ENCODE measurements at regions not wholly inside any gene's neighbourhood (a gene's known extent, or its start where the extent isn't known, plus 50 kb on each side); places are given as distances from the start of the nearest gene placed in this dataset.

DNA sequence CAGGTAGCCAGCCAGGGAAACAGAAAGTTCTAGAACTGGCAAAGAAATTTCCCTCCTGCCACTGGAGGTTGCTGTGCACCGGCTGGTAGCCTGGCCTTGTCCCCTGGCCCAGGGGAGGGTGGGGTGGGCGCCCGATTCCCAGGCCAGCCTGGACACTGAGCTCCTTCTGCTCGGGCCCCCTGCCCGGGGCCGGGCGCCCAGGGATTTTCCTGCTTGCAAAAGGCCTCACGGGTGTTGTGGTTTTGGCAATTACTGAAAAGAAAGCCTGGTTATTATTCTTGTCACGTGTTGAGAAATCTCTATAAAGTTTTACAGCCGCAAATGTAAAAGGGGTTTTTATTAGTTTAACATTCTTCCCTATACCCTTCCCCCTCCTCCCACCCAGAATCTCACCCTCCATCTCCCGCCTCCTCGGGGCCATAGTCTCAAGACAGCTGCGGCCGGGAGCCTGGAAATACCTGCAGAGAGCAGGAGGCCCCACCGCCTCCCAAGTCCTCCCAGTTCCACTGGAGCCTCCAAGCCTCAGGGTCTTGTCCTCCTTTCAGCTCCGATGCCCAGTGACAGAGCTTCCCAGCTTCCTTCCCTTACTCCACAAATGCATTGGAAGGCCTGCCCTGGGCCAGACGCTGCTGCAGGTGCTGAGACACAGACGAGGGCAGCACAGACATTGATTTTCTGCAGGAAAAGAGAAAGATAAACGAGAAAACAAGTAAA, 1515.6 kb downstream of the TBC1D22A start:
- WGBS, 2 donors (ENCODE audit: extremely low coverage in 2 of 2, insufficient read length in 2 of 2, insufficient replicate concordance in 1 of 2), result no CpG with 5 or more reads among the region's 19 CpGs
- no peak overlapping the region for H3K4me3 ChIP-seq (ENCODE audit: low read length in 2 of 2)
- no peak overlapping the region for H3K27ac ChIP-seq (replicated peaks; ENCODE audit: low read length)
- no peak overlapping the region for H2AK5ac ChIP-seq (ENCODE audit: low read depth, low read length)
- H4K91ac ChIP-seq (ENCODE audit: low read depth, low read length, poor library complexity), result no peak overlapping the region
- H4K8ac ChIP-seq (ENCODE audit: low read depth, low read length), result no peak overlapping the region
- H3K9ac ChIP-seq (ENCODE audit: low read depth, low read length, poor library complexity), result no peak overlapping the region
- H3K27me3 ChIP-seq (ENCODE audit: control insufficient read depth in 3 of 3, insufficient read depth in 3 of 3, low read depth in 1 of 3, low read length in 3 of 3), result no peaks in the 10 kb centered on the region
- peaks cover 0 to 8% of the 10 kb centered on the region in 2 donors for H3K4me1 ChIP-seq (ENCODE audit: control insufficient read depth in 2 of 2, insufficient read depth in 1 of 2, low read depth in 1 of 2, low read length in 2 of 2)
- H3K14ac ChIP-seq (ENCODE audit: low read length), result no peak overlapping the region
- no peak overlapping the region for H2AFZ ChIP-seq (ENCODE audit: low read length)
- H3K23ac ChIP-seq (ENCODE audit: low read depth, low read length, poor library complexity), result no peak overlapping the region
- H3K4ac ChIP-seq (ENCODE audit: low read length), result no peak overlapping the region
- H2BK5ac ChIP-seq (ENCODE audit: low read length), result no peak overlapping the region
- H3K4me2 ChIP-seq (ENCODE audit: insufficient read depth, low read length, poor library complexity, severe bottlenecking), result no peak overlapping the region
- peak overlapping the region; percentile 3 for H3K18ac ChIP-seq (ENCODE audit: low read length)
- H2BK120ac ChIP-seq (ENCODE audit: low read depth, low read length), result no peak overlapping the region
- no peaks in the 10 kb centered on the region for H3K9me3 ChIP-seq (replicated peaks in 1 of 2; ENCODE audit: control insufficient read depth in 2 of 2, insufficient read depth in 1 of 2, low read depth in 1 of 2, low read length in 2 of 2)
- H3K79me1 ChIP-seq (ENCODE audit: low read depth, low read length), result no peaks in the 10 kb centered on the region
- no peak overlapping the region for H2BK15ac ChIP-seq (ENCODE audit: low read length)
- no peaks in the 10 kb centered on the region for H3K36me3 ChIP-seq (replicated peaks in 1 of 2; ENCODE audit: control insufficient read depth in 2 of 2, insufficient read depth in 2 of 2, low read length in 2 of 2)
- H2BK12ac ChIP-seq (ENCODE audit: low read length), result no peak overlapping the region
- DNase-seq (ENCODE audit: low spot score), result no peak

DNA sequence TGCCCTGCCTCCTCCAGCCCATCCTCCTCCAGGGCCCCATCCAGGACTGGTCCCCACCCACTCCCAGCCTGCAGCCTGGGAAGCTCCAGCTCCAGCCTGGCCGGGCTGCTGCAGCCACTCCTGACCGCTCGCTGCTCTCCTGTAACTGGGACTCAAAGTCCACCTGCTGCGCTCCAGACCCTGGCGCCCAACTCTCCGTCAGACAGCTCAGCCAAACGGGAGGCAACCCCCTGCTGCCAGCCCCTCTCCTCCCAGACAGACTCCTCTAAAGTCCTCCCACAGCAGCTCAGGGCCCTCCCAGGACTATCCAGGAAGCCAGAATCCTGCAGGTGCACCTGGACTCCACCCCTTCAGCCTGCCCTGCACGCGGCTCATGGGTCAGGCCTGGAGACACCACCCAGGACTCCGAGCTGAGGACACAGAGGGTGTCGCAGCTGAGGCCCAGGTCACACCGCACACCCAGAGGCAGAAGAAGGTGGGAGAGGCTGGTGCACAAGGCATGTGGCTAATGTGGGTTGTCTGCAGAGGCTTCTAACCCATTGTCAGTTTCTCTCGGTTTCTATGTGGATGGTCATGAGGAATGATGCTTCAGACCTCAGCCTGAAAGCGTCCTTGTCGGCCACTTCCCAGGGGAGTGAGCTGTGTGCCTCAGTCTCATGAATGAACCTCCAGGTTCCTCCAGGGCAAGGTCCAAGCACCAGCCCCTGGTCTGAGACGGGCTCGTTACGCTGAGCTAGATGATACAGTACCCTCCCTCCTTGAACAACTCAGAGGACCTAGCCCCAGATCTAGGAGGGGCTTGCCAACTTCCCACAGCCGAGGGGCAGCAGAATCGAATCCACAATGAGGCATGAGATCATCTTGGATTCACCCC, 1514.8 kb downstream of the TBC1D22A start:
- Histone ChIP-seq H3K23ac (ENCODE audit: low read depth, low read length, poor library complexity) (peak overlapping the region; percentile 52), H3K18ac (ENCODE audit: low read length) (peak overlapping the region; percentile 73), H2BK15ac (ENCODE audit: low read length) (peak overlapping the region; percentile 30), H3K14ac (ENCODE audit: low read length) (peak overlapping the region; percentile 73), H2BK12ac (ENCODE audit: low read length) (no peak overlapping the region), H2BK120ac (ENCODE audit: low read depth, low read length) (no peak overlapping the region), H3K9me3 (replicated peaks in 1 of 2; ENCODE audit: control insufficient read depth in 2 of 2, insufficient read depth in 1 of 2, low read depth in 1 of 2, low read length in 2 of 2) (no peaks in the 10 kb centered on the region), H3K9ac (ENCODE audit: low read depth, low read length, poor library complexity) (peak overlapping the region; percentile 60), H3K79me1 (ENCODE audit: low read depth, low read length) (no peaks in the 10 kb centered on the region), H2BK5ac (ENCODE audit: low read length) (no peak overlapping the region), H4K8ac (ENCODE audit: low read depth, low read length) (no peak overlapping the region), H3K27ac (replicated peaks; ENCODE audit: low read length) (no peak overlapping the region), H3K27me3 (ENCODE audit: control insufficient read depth in 3 of 3, insufficient read depth in 3 of 3, low read depth in 1 of 3, low read length in 3 of 3) (no peaks in the 10 kb centered on the region), H3K36me3 (replicated peaks in 1 of 2; ENCODE audit: control insufficient read depth in 2 of 2, insufficient read depth in 2 of 2, low read length in 2 of 2) (no peaks in the 10 kb centered on the region), H3K4me1 (ENCODE audit: control insufficient read depth in 2 of 2, insufficient read depth in 1 of 2, low read depth in 1 of 2, low read length in 2 of 2) (peaks cover 0 to 8% of the 10 kb centered on the region in 2 donors), H3K4me3 (ENCODE audit: low read length in 2 of 2) (no peak overlapping the region), H4K91ac (ENCODE audit: low read depth, low read length, poor library complexity) (no peak overlapping the region), H2AK5ac (ENCODE audit: low read depth, low read length) (peak overlapping the region; percentile 31), H3K4ac (ENCODE audit: low read length) (no peak overlapping the region), H2AFZ (ENCODE audit: low read length) (no peak overlapping the region), H3K4me2 (ENCODE audit: insufficient read depth, low read length, poor library complexity, severe bottlenecking) (no peak overlapping the region)
- DNase-seq (ENCODE audit: low spot score), result no peak
- WGBS, 2 donors (ENCODE audit: extremely low coverage in 2 of 2, insufficient read length in 2 of 2, insufficient replicate concordance in 1 of 2), result no CpG with 5 or more reads among the region's 20 CpGs

DNA sequence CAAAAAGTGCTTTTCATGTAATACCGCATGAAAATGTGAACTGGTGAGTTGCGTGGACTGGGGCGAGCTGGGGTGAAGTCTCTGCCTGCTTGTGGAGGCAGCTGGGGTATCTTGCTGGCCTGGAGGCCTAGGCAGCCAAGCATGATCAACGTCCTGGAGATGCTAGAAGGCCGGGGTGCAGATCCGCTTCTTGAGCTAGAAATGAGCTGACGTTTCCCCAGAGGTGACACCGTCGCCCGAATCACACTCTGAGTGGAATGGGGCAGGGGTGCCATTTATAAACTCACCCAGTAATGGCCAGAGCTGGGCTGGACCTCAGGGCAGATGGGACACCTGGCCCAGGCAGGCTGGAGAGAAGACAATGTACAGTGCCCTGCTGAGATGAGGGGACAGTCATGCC, 1513.0 kb downstream of the TBC1D22A start:
- no peak overlapping the region for H2BK5ac ChIP-seq (ENCODE audit: low read length)
- WGBS, 2 donors (ENCODE audit: extremely low coverage in 2 of 2, insufficient read length in 2 of 2, insufficient replicate concordance in 1 of 2), result no CpG with 5 or more reads among the region's 10 CpGs
- no peak overlapping the region for H3K4me3 ChIP-seq (ENCODE audit: low read length in 2 of 2)
- H3K23ac ChIP-seq (ENCODE audit: low read depth, low read length, poor library complexity), result no peak overlapping the region
- H3K14ac ChIP-seq (ENCODE audit: low read length), result no peak overlapping the region
- H3K4me1 ChIP-seq (ENCODE audit: control insufficient read depth in 2 of 2, insufficient read depth in 1 of 2, low read depth in 1 of 2, low read length in 2 of 2), result peaks cover 0 to 8% of the 10 kb centered on the region in 2 donors
- no peak for DNase-seq (ENCODE audit: low spot score)
- no peak overlapping the region for H2BK12ac ChIP-seq (ENCODE audit: low read length)
- H3K36me3 ChIP-seq (replicated peaks in 1 of 2; ENCODE audit: control insufficient read depth in 2 of 2, insufficient read depth in 2 of 2, low read length in 2 of 2), result no peaks in the 10 kb centered on the region
- no peak overlapping the region for H2BK15ac ChIP-seq (ENCODE audit: low read length)
- H3K18ac ChIP-seq (ENCODE audit: low read length), result no peak overlapping the region
- H3K4me2 ChIP-seq (ENCODE audit: insufficient read depth, low read length, poor library complexity, severe bottlenecking), result no peak overlapping the region
- no peak overlapping the region for H2BK120ac ChIP-seq (ENCODE audit: low read depth, low read length)
- H4K8ac ChIP-seq (ENCODE audit: low read depth, low read length), result peak overlapping the region; percentile 19
- H3K9me3 ChIP-seq (replicated peaks in 1 of 2; ENCODE audit: control insufficient read depth in 2 of 2, insufficient read depth in 1 of 2, low read depth in 1 of 2, low read length in 2 of 2), result no peaks in the 10 kb centered on the region
- no peaks in the 10 kb centered on the region for H3K79me1 ChIP-seq (ENCODE audit: low read depth, low read length)
- H2AK5ac ChIP-seq (ENCODE audit: low read depth, low read length), result peak overlapping the region; percentile 22
- no peak overlapping the region for H4K91ac ChIP-seq (ENCODE audit: low read depth, low read length, poor library complexity)
- no peak overlapping the region for H3K4ac ChIP-seq (ENCODE audit: low read length)
- no peak overlapping the region for H3K27ac ChIP-seq (replicated peaks; ENCODE audit: low read length)
- no peak overlapping the region for H2AFZ ChIP-seq (ENCODE audit: low read length)
- H3K9ac ChIP-seq (ENCODE audit: low read depth, low read length, poor library complexity), result no peak overlapping the region
- H3K27me3 ChIP-seq (ENCODE audit: control insufficient read depth in 3 of 3, insufficient read depth in 3 of 3, low read depth in 1 of 3, low read length in 3 of 3), result no peaks in the 10 kb centered on the region

GRCh38 chr22:48270731-48271130, 1508.3 kb downstream of the TBC1D22A start:
- Histone ChIP-seq H3K4ac (ENCODE audit: low read length) (no peak overlapping the region), H2BK12ac (ENCODE audit: low read length) (no peak overlapping the region), H3K23ac (ENCODE audit: low read depth, low read length, poor library complexity) (no peak overlapping the region), H3K9me3 (replicated peaks in 1 of 2; ENCODE audit: control insufficient read depth in 2 of 2, insufficient read depth in 1 of 2, low read depth in 1 of 2, low read length in 2 of 2) (no peaks in the 10 kb centered on the region), H3K27me3 (ENCODE audit: control insufficient read depth in 3 of 3, insufficient read depth in 3 of 3, low read depth in 1 of 3, low read length in 3 of 3) (peaks cover 0 to 5% (median 0%) of the 10 kb centered on the region in 3 experiments), H2BK120ac (ENCODE audit: low read depth, low read length) (no peak overlapping the region), H2AK5ac (ENCODE audit: low read depth, low read length) (no peak overlapping the region), H3K18ac (ENCODE audit: low read length) (no peak overlapping the region), H2BK15ac (ENCODE audit: low read length) (no peak overlapping the region), H3K27ac (replicated peaks; ENCODE audit: low read length) (no peak overlapping the region), H3K4me3 (ENCODE audit: low read length in 2 of 2) (no peak overlapping the region), H3K4me1 (ENCODE audit: control insufficient read depth in 2 of 2, insufficient read depth in 1 of 2, low read depth in 1 of 2, low read length in 2 of 2) (no peaks in the 10 kb centered on the region), H3K9ac (ENCODE audit: low read depth, low read length, poor library complexity) (no peak overlapping the region), H3K36me3 (replicated peaks in 1 of 2; ENCODE audit: control insufficient read depth in 2 of 2, insufficient read depth in 2 of 2, low read length in 2 of 2) (no peaks in the 10 kb centered on the region), H4K8ac (ENCODE audit: low read depth, low read length) (no peak overlapping the region), H2BK5ac (ENCODE audit: low read length) (no peak overlapping the region), H4K91ac (ENCODE audit: low read depth, low read length, poor library complexity) (no peak overlapping the region), H3K14ac (ENCODE audit: low read length) (no peak overlapping the region), H3K4me2 (ENCODE audit: insufficient read depth, low read length, poor library complexity, severe bottlenecking) (no peak overlapping the region), H3K79me1 (ENCODE audit: low read depth, low read length) (no peaks in the 10 kb centered on the region), H2AFZ (ENCODE audit: low read length) (no peak overlapping the region)
- no peak for DNase-seq (ENCODE audit: low spot score)
- no CpG with 5 or more reads among the region's 6 CpGs for WGBS, 2 donors (ENCODE audit: extremely low coverage in 2 of 2, insufficient read length in 2 of 2, insufficient replicate concordance in 1 of 2)
